Right atrium auricular region (tissue), 2 donors: ENCODE measurements at regions not wholly inside any gene's neighbourhood (a gene's known extent, or its start where the extent isn't known, plus 50 kb on each side); places are given as distances from the start of the nearest gene placed in this dataset.

ENCODE experiments used
- DNase-seq: peaks from one replicate; pipeline ENCODE4 v3.0.0-alpha.2; 2019; ENCODE audit warnings: low spot score
- H3K27ac ChIP-seq, 2 donors: fragments of 200-600 bp; sonication (generic); 1 replicate in 1 of 2; 2 replicates in 1 of 2; pipeline ENCODE4 v1.5.1; 2016 to 2019
- H3K27me3 ChIP-seq, 2 donors: fragments of 200-600 bp; sonication (generic); one replicate each; pipeline versions ENCODE4 v1.5.1 to v1.6.0; 2017 to 2019
- H3K36me3 ChIP-seq: fragments of 200-600 bp; sonication (generic); one replicate; pipeline ENCODE4 v1.5.1; 2016
- H3K4me1 ChIP-seq, 2 donors: fragments of 200-600 bp; sonication (generic); one replicate each; pipeline versions ENCODE4 v1.5.1 to v1.6.0; 2017 to 2019
- H3K4me3 ChIP-seq, 2 donors: fragments of 200-600 bp; sonication (generic); 1 replicate in 1 of 2; 2 replicates in 1 of 2; pipeline ENCODE4 v1.5.1; 2017 to 2019; ENCODE audit warnings: mild to moderate bottlenecking in 1 of 2, moderate library complexity in 1 of 2
- H3K9me3 ChIP-seq, 2 donors: fragments of 200-600 bp; sonication (generic); one replicate each; pipeline ENCODE4 v1.5.1; 2019
- CTCF ChIP-seq, 2 donors: fragments of 200-600 bp; sonication (generic); IDR thresholded peaks; one replicate each; pipeline ENCODE4 v1.5.1; 2019; ENCODE audit warnings: antibody characterized with exemption in 2 of 2

- Histone ChIP-seq H3K9me3 (no peaks in the 10 kb centered on the region), H3K4me1 (no peaks in the 10 kb centered on the region), H3K4me3 (no peak overlapping the region), H3K36me3 (no peaks in the 10 kb centered on the region), H3K27me3 (peaks cover 0 to 5% of the 10 kb centered on the region in 2 donors), H3K27ac (no peak overlapping the region)
- DNase-seq, result no peak
- TF ChIP-seq CTCF (IDR thresholded peaks at IDR 0.05), result no peak
Measured at GRCh38 chr5:3786891-3787430, 191.3 kb downstream of the IRX1 start.

GRCh38 chr5:3787604-3788003 lies 192.0 kb downstream of the IRX1 start:
- peaks cover 0 to 5% of the 10 kb centered on the region in 2 donors for H3K27me3 ChIP-seq
- no peaks in the 10 kb centered on the region for H3K9me3 ChIP-seq
- H3K27ac ChIP-seq, result no peak overlapping the region
- H3K4me1 ChIP-seq, result no peaks in the 10 kb centered on the region
- DNase-seq, result no peak
- H3K36me3 ChIP-seq, result no peaks in the 10 kb centered on the region
- no peak overlapping the region for H3K4me3 ChIP-seq
- TF ChIP-seq CTCF (IDR thresholded peaks at IDR 0.05), result no peak

- DNase-seq, result no peak
- no peak for TF ChIP-seq CTCF (IDR thresholded peaks at IDR 0.05)
- Histone ChIP-seq H3K4me1 (no peaks in the 10 kb centered on the region), H3K9me3 (no peaks in the 10 kb centered on the region), H3K27ac (no peak overlapping the region), H3K27me3 (peaks cover 0 to 5% of the 10 kb centered on the region in 2 donors), H3K4me3 (no peak overlapping the region), H3K36me3 (no peaks in the 10 kb centered on the region)
Measured at GRCh38 chr5:3789519-3790193, 194.0 kb downstream of the IRX1 start.

- Histone ChIP-seq H3K36me3 (no peaks in the 10 kb centered on the region), H3K4me1 (no peaks in the 10 kb centered on the region), H3K27me3 (peaks cover 0 to 5% of the 10 kb centered on the region in 2 donors), H3K9me3 (no peaks in the 10 kb centered on the region), H3K4me3 (no peak overlapping the region), H3K27ac (no peak overlapping the region)
- no peak for TF ChIP-seq CTCF (IDR thresholded peaks at IDR 0.05)
- DNase-seq, result no peak
Measured at GRCh38 chr5:3793162-3793561, 197.5 kb downstream of the IRX1 start.

- Histone ChIP-seq H3K4me1 (no peaks in the 10 kb centered on the region), H3K9me3 (no peaks in the 10 kb centered on the region)
Measured at GRCh38 chr5:3794611-3795010, 199.0 kb downstream of the IRX1 start.

More at GRCh38 chr5:3794611-3795010, 199.0 kb downstream of the IRX1 start:
- no peak overlapping the region for H3K4me3 ChIP-seq
- H3K36me3 ChIP-seq, result no peaks in the 10 kb centered on the region
- no peak for TF ChIP-seq CTCF (IDR thresholded peaks at IDR 0.05)
- H3K27me3 ChIP-seq, result peaks cover 0 to 5% of the 10 kb centered on the region in 2 donors
- DNase-seq, result no peak
- H3K27ac ChIP-seq, result no peak overlapping the region
